GM18517 (cell line): ENCODE measurements at regions not wholly inside any gene's neighbourhood (a gene's known extent, or its start where the extent isn't known, plus 50 kb on each side); places are given as distances from the start of the nearest gene placed in this dataset.

Source experiments
- ATAC-seq: cut with Tn5 transposase; IDR thresholded peaks from one replicate; pipeline ENCODE4 v1.9.1; 2021; ENCODE audit warnings: mild to moderate bottlenecking, moderate library complexity; ENCODE audit not compliant: unreplicated experiment

- ATAC-seq = no peak
Observed at GRCh38 chr18:38473535-38473934, 907.9 kb upstream of the CELF4 start.

- no peak for ATAC-seq
Observed at GRCh38 chr18:38470421-38470820, 904.8 kb upstream of the CELF4 start.

- ATAC-seq = no peak
Observed at GRCh38 chr18:38466426-38466825, 900.8 kb upstream of the CELF4 start.

GRCh38 chr18:38464024-38464423, 898.4 kb upstream of the CELF4 start:
- ATAC-seq = no peak

- no peak for ATAC-seq
Observed at GRCh38 chr18:38460657-38461056, 895.1 kb upstream of the CELF4 start.

- no peak for ATAC-seq
Observed at GRCh38 chr18:38459131-38459994, 893.8 kb upstream of the CELF4 start.

GRCh38 chr18:38458698-38459097, 893.1 kb upstream of the CELF4 start:
- no peak for ATAC-seq

- no peak for ATAC-seq
Observed at GRCh38 chr18:38456253-38456652, 890.7 kb upstream of the CELF4 start.

- no peak for ATAC-seq
Observed at GRCh38 chr18:38454764-38455469, 889.3 kb upstream of the CELF4 start.

GRCh38 chr18:38453880-38454279, 888.3 kb upstream of the CELF4 start:
- ATAC-seq = no peak

GRCh38 chr18:38450876-38451275, 885.3 kb upstream of the CELF4 start:
- no peak for ATAC-seq

GRCh38 chr18:38445804-38446145, 880.2 kb upstream of the CELF4 start:
- ATAC-seq = no peak

- no peak for ATAC-seq
Observed at GRCh38 chr18:38444971-38445803, 879.6 kb upstream of the CELF4 start.

GRCh38 chr18:38427736-38428135, 862.1 kb upstream of the CELF4 start:
- no peak for ATAC-seq

GRCh38 chr18:38427234-38427633, 861.6 kb upstream of the CELF4 start:
- no peak for ATAC-seq

GRCh38 chr18:38421872-38422615, 856.4 kb upstream of the CELF4 start:
- no peak for ATAC-seq

- ATAC-seq = no peak
Observed at GRCh38 chr18:38421021-38421420, 855.4 kb upstream of the CELF4 start.

GRCh38 chr18:38420611-38421010, 855.0 kb upstream of the CELF4 start:
- no peak for ATAC-seq

- no peak for ATAC-seq
Observed at GRCh38 chr18:38415811-38416210, 850.2 kb upstream of the CELF4 start.

- ATAC-seq = no peak
Observed at GRCh38 chr18:38413193-38413592, 847.6 kb upstream of the CELF4 start.

GRCh38 chr18:38406607-38407006, 841.0 kb upstream of the CELF4 start:
- no peak for ATAC-seq
